ENCODE measurements at regions not wholly inside any gene's neighbourhood (a gene's known extent, or its start where the extent isn't known, plus 50 kb on each side); places are given as distances from the start of the nearest gene placed in this dataset.
"Not testable (repeated sequence)": the region's sequence is repeated elsewhere in the genome, so short reads cannot be mapped to it uniquely, and the experiment has no call there.

- no peak for DNase-seq
These were observed 485.1 kb upstream of the TENM3 start for GRCh38 chr4:181757910-181758660.

GRCh38 chr4:181760560-181760959 is 482.6 kb upstream of the TENM3 start:
- no peak for DNase-seq

- DNase-seq = no peak
These were observed 482.0 kb upstream of the TENM3 start for GRCh38 chr4:181761156-181761555.

- DNase-seq = no peak
These were observed 477.1 kb upstream of the TENM3 start for GRCh38 chr4:181766061-181766548.

GRCh38 chr4:181770971-181771370 is 472.2 kb upstream of the TENM3 start:
- no peak for DNase-seq

GRCh38 chr4:181775298-181775697 is 467.9 kb upstream of the TENM3 start:
- DNase-seq = no peak

GRCh38 chr4:181776264-181777054 is 466.7 kb upstream of the TENM3 start:
- DNase-seq = no peak

- no peak for DNase-seq
These were observed 465.7 kb upstream of the TENM3 start for GRCh38 chr4:181777518-181777917.

- no peak for DNase-seq
These were observed 458.3 kb upstream of the TENM3 start for GRCh38 chr4:181784881-181785280.

GRCh38 chr4:181792641-181793040 is 450.6 kb upstream of the TENM3 start:
- DNase-seq = no peak

GRCh38 chr4:181793096-181793495 is 450.1 kb upstream of the TENM3 start:
- DNase-seq = no peak

- DNase-seq = no peak
These were observed 446.7 kb upstream of the TENM3 start for GRCh38 chr4:181796502-181796901.

- DNase-seq = no peak
These were observed 444.7 kb upstream of the TENM3 start for GRCh38 chr4:181798536-181798935.

- DNase-seq = no peak
These were observed 443.6 kb upstream of the TENM3 start for GRCh38 chr4:181799561-181800069.

GRCh38 chr4:181802207-181802606 is 441.0 kb upstream of the TENM3 start:
- no peak for DNase-seq

- DNase-seq = no peak
These were observed 435.4 kb upstream of the TENM3 start for GRCh38 chr4:181807771-181808170.

GRCh38 chr4:181810711-181811110 is 432.5 kb upstream of the TENM3 start:
- no peak for DNase-seq

GRCh38 chr4:181811550-181811949 is 431.7 kb upstream of the TENM3 start:
- DNase-seq = not testable (repeated sequence)

- DNase-seq = no peak
These were observed 423.3 kb upstream of the TENM3 start for GRCh38 chr4:181819946-181820345.

- DNase-seq = no peak
These were observed 422.6 kb upstream of the TENM3 start for GRCh38 chr4:181820553-181820952.

- no peak for DNase-seq
These were observed 421.9 kb upstream of the TENM3 start for GRCh38 chr4:181821039-181822004.

GRCh38 chr4:181822005-181822375 is 421.2 kb upstream of the TENM3 start:
- no peak for DNase-seq

GRCh38 chr4:181823183-181823582 is 420.0 kb upstream of the TENM3 start:
- DNase-seq = no peak
